ENCODE measurements at regions not wholly inside any gene's neighbourhood (a gene's known extent, or its start where the extent isn't known, plus 50 kb on each side); places are given as distances from the start of the nearest gene placed in this dataset.
"Not testable (repeated sequence)": the region's sequence is repeated elsewhere in the genome, so short reads cannot be mapped to it uniquely, and the experiment has no call there.

- no peak for DNase-seq (ENCODE audit: low read depth)
Observed at GRCh38 chr5:8714861-8715260, 831.0 kb downstream of the SEMA5A start.

GRCh38 chr5:8719796-8720195 lies 826.1 kb downstream of the SEMA5A start:
- no peak for DNase-seq (ENCODE audit: low read depth)

- DNase-seq (ENCODE audit: low read depth) = no peak
Observed at GRCh38 chr5:8720506-8720905, 825.4 kb downstream of the SEMA5A start.

- DNase-seq (ENCODE audit: low read depth) = no peak
Observed at GRCh38 chr5:8721536-8721935, 824.3 kb downstream of the SEMA5A start.

- DNase-seq (ENCODE audit: low read depth) = peak; percentile 9
Observed at GRCh38 chr5:8726383-8727036, 819.4 kb downstream of the SEMA5A start.

- no peak for DNase-seq (ENCODE audit: low read depth)
Observed at GRCh38 chr5:8727396-8727795, 818.5 kb downstream of the SEMA5A start.

GRCh38 chr5:8729437-8729836 lies 816.4 kb downstream of the SEMA5A start:
- DNase-seq (ENCODE audit: low read depth) = no peak

- peak; percentile 15 for DNase-seq (ENCODE audit: low read depth)
Observed at GRCh38 chr5:8730194-8730593, 815.7 kb downstream of the SEMA5A start.

- DNase-seq (ENCODE audit: low read depth) = not testable (repeated sequence)
Observed at GRCh38 chr5:8731110-8731509, 814.8 kb downstream of the SEMA5A start.

GRCh38 chr5:8740595-8740994 lies 805.3 kb downstream of the SEMA5A start:
- no peak for DNase-seq (ENCODE audit: low read depth)

- no peak for DNase-seq (ENCODE audit: low read depth)
Observed at GRCh38 chr5:8749556-8749955, 796.3 kb downstream of the SEMA5A start.

- no peak for DNase-seq (ENCODE audit: low read depth)
Observed at GRCh38 chr5:8750100-8750499, 795.8 kb downstream of the SEMA5A start.

GRCh38 chr5:8751971-8752370 lies 793.9 kb downstream of the SEMA5A start:
- no peak for DNase-seq (ENCODE audit: low read depth)

- DNase-seq (ENCODE audit: low read depth) = no peak
Observed at GRCh38 chr5:8752595-8752994, 793.3 kb downstream of the SEMA5A start.

GRCh38 chr5:8756498-8757084 lies 789.3 kb downstream of the SEMA5A start:
- peak; percentile 53 for DNase-seq (ENCODE audit: low read depth)

GRCh38 chr5:8765886-8766285 lies 780.0 kb downstream of the SEMA5A start:
- no peak for DNase-seq (ENCODE audit: low read depth)

GRCh38 chr5:8766448-8766847 lies 779.4 kb downstream of the SEMA5A start:
- DNase-seq (ENCODE audit: low read depth) = no peak

- no peak for DNase-seq (ENCODE audit: low read depth)
Observed at GRCh38 chr5:8767111-8767510, 778.8 kb downstream of the SEMA5A start.

GRCh38 chr5:8767746-8768145 lies 778.1 kb downstream of the SEMA5A start:
- no peak for DNase-seq (ENCODE audit: low read depth)

GRCh38 chr5:8769631-8770030 lies 776.2 kb downstream of the SEMA5A start:
- no peak for DNase-seq (ENCODE audit: low read depth)

GRCh38 chr5:8770431-8770830 lies 775.4 kb downstream of the SEMA5A start:
- no peak for DNase-seq (ENCODE audit: low read depth)

- DNase-seq (ENCODE audit: low read depth) = no peak
Observed at GRCh38 chr5:8773046-8773615, 772.7 kb downstream of the SEMA5A start.

GRCh38 chr5:8784692-8785091 lies 761.2 kb downstream of the SEMA5A start:
- DNase-seq (ENCODE audit: low read depth) = no peak

- DNase-seq (ENCODE audit: low read depth) = no peak
Observed at GRCh38 chr5:8788246-8788645, 757.6 kb downstream of the SEMA5A start.
